ENCODE measurements at regions not wholly inside any gene's neighbourhood (a gene's known extent, or its start where the extent isn't known, plus 50 kb on each side); places are given as distances from the start of the nearest gene placed in this dataset.

- TF ChIP-seq CTCF (IDR thresholded peaks at IDR 0.05), result no peak
- TF ChIP-seq EZH2phosphoT487 (IDR thresholded peaks at IDR 0.05), result no peak
Measured at GRCh38 chr2:120524174-120524573, 178.2 kb downstream of the INHBB start.
